K562 (cell line): ENCODE measurements at regions not wholly inside any gene's neighbourhood (a gene's known extent, or its start where the extent isn't known, plus 50 kb on each side); places are given as distances from the start of the nearest gene placed in this dataset.

Experiments used
- ATAC-seq: fragments of 200-7000 bp; cut with Tn5 transposase; 3 replicates; pipeline ENCODE4 v1.9.1; 2020; ENCODE audit warnings: moderate library complexity
- BruUV-seq: library from RNA; stranded (reverse); fragments of 400-500 nt; replicated peaks from 2 replicates; lab custom pipeline; 2021; lab: Mats Ljungman, UMichigan
- CTCF ChIA-PET: fragments of 300-600 bp; formaldehyde crosslinking; extraction: SDS; loops from one replicate; lab custom pipeline; 2021; ENCODE audit warnings: low intra/inter-chr PET ratio; lab: Yijun Ruan, JAX
- POLR2A ChIA-PET: fragments of 300-600, 350-650 bp; sonication (Branson Sonifier 250); formaldehyde crosslinking; extraction: SDS; loops from one replicate; lab custom pipeline; 2021; ENCODE audit warnings: antibody characterized with exemption, inconsistent platforms; lab: Yijun Ruan, JAX
- DNase-seq, 4 experiments: peaks; one replicate each; pipeline versions ENCODE4 v3.0.0 to v3.0.0-alpha.2; 2011 to 2018; ENCODE audit warnings: low spot score in 3 of 4, mixed read lengths in 3 of 4; ENCODE audit errors: extremely low read depth in 1 of 4
- FAIRE-seq: peaks from 2 replicates; lab custom pipeline; 2011; peaks lifted over from hg19 to GRCh38; lab: Jason Lieb, UNC
- H2AFZ ChIP-seq: 2 replicates; pipeline ENCODE4 v1.6.0; 2011; ENCODE audit warnings: low read depth, low read length, control low read depth, inconsistent platforms
- H3K27ac ChIP-seq: fragments of 200-600 bp; 3 replicates; pipeline ENCODE4 v1.8.0; 2011; ENCODE audit warnings: low read depth, mild to moderate bottlenecking, control low read depth, inconsistent platforms, low read length, moderate library complexity, mixed read lengths; ENCODE audit errors: extremely low read depth
- H3K27me3 ChIP-seq, 2 experiments: fragments of 300-600 bp in 1 of 2; 2 replicates in 1 of 2; 3 replicates in 1 of 2; pipeline versions ENCODE4 v1.6.0 to v1.8.0; 2011; ENCODE audit warnings: inconsistent platforms in 2 of 2, low read length in 2 of 2, mild to moderate bottlenecking in 1 of 2, mixed read lengths in 1 of 2, moderate library complexity in 1 of 2; ENCODE audit not compliant: control insufficient read depth in 2 of 2, insufficient read depth in 2 of 2
- H3K36me3 ChIP-seq: fragments of 300-600 bp; 3 replicates; pipeline ENCODE4 v1.8.0; 2011; ENCODE audit warnings: mild to moderate bottlenecking, low read length, inconsistent platforms; ENCODE audit not compliant: control insufficient read depth, insufficient read depth
- H3K4me1 ChIP-seq, 2 experiments: fragments of 200-600 bp in 1 of 2; replicated peaks in 1 of 2; 2 replicates in 1 of 2; 3 replicates in 1 of 2; pipeline versions ENCODE4 v1.5.1 to v1.8.0; 2011; ENCODE audit warnings: inconsistent platforms in 2 of 2, low read length in 2 of 2, mild to moderate bottlenecking in 1 of 2, mixed read lengths in 1 of 2, moderate library complexity in 1 of 2; ENCODE audit not compliant: control insufficient read depth in 2 of 2, insufficient read depth in 2 of 2
- H3K4me2 ChIP-seq: 2 replicates; pipeline ENCODE4 v1.6.1; 2011; ENCODE audit warnings: low read length, control low read depth, inconsistent platforms, mixed read lengths; ENCODE audit not compliant: insufficient read depth
- H3K4me3 ChIP-seq: fragments of 200-600 bp; sonication (generic), shearing (Covaris generic); 2 replicates; pipeline ENCODE4 v1.5.1; 2016; ENCODE audit warnings: control low read depth, inconsistent platforms
- H3K79me2 ChIP-seq: fragments of 200-600 bp; 3 replicates; pipeline ENCODE4 v1.8.0; 2011; ENCODE audit warnings: low read length, inconsistent platforms; ENCODE audit not compliant: control insufficient read depth, insufficient read depth
- H3K9ac ChIP-seq, 2 experiments: 2 replicates each; pipeline versions ENCODE4 v1.6.0 to v1.6.1; 2011; ENCODE audit warnings: low read depth in 2 of 2, low read length in 2 of 2, control low read depth in 1 of 2, inconsistent platforms in 1 of 2, mild to moderate bottlenecking in 1 of 2, mixed read lengths in 1 of 2; ENCODE audit not compliant: insufficient read depth in 1 of 2
- H3K9me1 ChIP-seq: one replicate; pipeline ENCODE4 v1.6.0; 2011; ENCODE audit warnings: inconsistent platforms, mild to moderate bottlenecking, low read length, moderate library complexity; ENCODE audit not compliant: control insufficient read depth, insufficient read depth
- H3K9me3 ChIP-seq: replicated peaks from 2 replicates; pipeline ENCODE4 v1.5.1; 2011; ENCODE audit warnings: low read depth, low read length, inconsistent platforms; ENCODE audit not compliant: control insufficient read depth, insufficient read depth
- H4K20me1 ChIP-seq: replicated peaks from 2 replicates; pipeline ENCODE4 v1.6.1; 2011; ENCODE audit warnings: low read length, inconsistent platforms, mixed read lengths; ENCODE audit not compliant: control insufficient read depth, insufficient read depth
- CREB5 ChIP-seq: fragments of 250-450 bp; sonication (Bioruptor Pico); IDR thresholded peaks from 2 replicates; pipeline ENCODE4 v1.5.0; 2020; ENCODE audit warnings: mild to moderate bottlenecking
- DPF2 ChIP-seq: fragments of 450-650 bp; IDR thresholded peaks from 2 replicates; pipeline ENCODE4 v1.6.1; 2016
- E2F1 ChIP-seq: sonication (generic); formaldehyde crosslinking; IDR thresholded peaks from 2 replicates; pipeline ENCODE4 v1.8.1; 2023; ENCODE audit warnings: mild to moderate bottlenecking, missing genetic modification reagents, moderate library complexity
- ETV1 ChIP-seq: fragments of 450-650 bp; conservative IDR thresholded peaks from 2 replicates; pipeline ENCODE4 v1.6.1; 2016; ENCODE audit warnings: missing genetic modification characterization, control low read depth, low read depth, missing compliant biosample characterization
- ETV6 ChIP-seq, 3 experiments: fragments of 150-350 bp in 1 of 3; sonication (generic) in 1 of 3; formaldehyde crosslinking in 1 of 3; IDR thresholded peaks; 2 replicates each; pipeline versions ENCODE4 v1.6.1 to v1.8.0; 2014 to 2022; ENCODE audit warnings: borderline replicate concordance in 2 of 3, low read depth in 2 of 3, antibody characterized with exemption in 1 of 3, low read length in 1 of 3, mild to moderate bottlenecking in 1 of 3, missing genetic modification reagents in 1 of 3
- HOMEZ ChIP-seq: fragments of 250-450 bp; sonication (Bioruptor Pico); IDR thresholded peaks from 2 replicates; pipeline ENCODE4 v1.4.0; 2020; ENCODE audit warnings: mild to moderate bottlenecking, moderate library complexity
- IRF2 ChIP-seq: sonication (generic); formaldehyde crosslinking; IDR thresholded peaks from 2 replicates; pipeline ENCODE4 v1.8.1; 2022; ENCODE audit warnings: mild to moderate bottlenecking, missing genetic modification reagents
- KAT8 ChIP-seq: fragments of 450-650 bp; IDR thresholded peaks from 2 replicates; pipeline ENCODE4 v1.6.1; 2016; ENCODE audit warnings: low read depth, mild to moderate bottlenecking
- MED1 ChIP-seq: sonication (generic); formaldehyde crosslinking; IDR thresholded peaks from 2 replicates; pipeline ENCODE4 v1.8.1; 2023; ENCODE audit warnings: missing genetic modification reagents, borderline replicate concordance
- NCOA6 ChIP-seq: fragments of 450-650 bp; IDR thresholded peaks from 2 replicates; pipeline ENCODE4 v1.6.1; 2017; ENCODE audit warnings: mild to moderate bottlenecking
- NR1H2 ChIP-seq: sonication (generic); formaldehyde crosslinking; IDR thresholded peaks from 2 replicates; pipeline ENCODE4 v1.4.0; 2020; ENCODE audit warnings: mild to moderate bottlenecking, missing genetic modification reagents
- NR3C1 ChIP-seq: sonication (generic); formaldehyde crosslinking; IDR thresholded peaks from 2 replicates; pipeline ENCODE4 v1.8.1; 2022; ENCODE audit warnings: missing genetic modification reagents
- OTX1 ChIP-seq: fragments of 450-650 bp; formaldehyde crosslinking; IDR thresholded peaks from 2 replicates; pipeline ENCODE4 v1.4.0; 2022; ENCODE audit warnings: mild to moderate bottlenecking
- PURB ChIP-seq: sonication (generic); formaldehyde crosslinking; IDR thresholded peaks from 2 replicates; pipeline ENCODE4 v1.9.0; 2021; ENCODE audit warnings: low read depth, mild to moderate bottlenecking, missing genetic modification reagents
- RNF2 ChIP-seq: sonication (generic); IDR thresholded peaks from 2 replicates; pipeline ENCODE4 v1.6.1; 2016
- SMC3 ChIP-seq: conservative IDR thresholded peaks from 2 replicates; pipeline ENCODE4 v1.6.1; 2011; ENCODE audit warnings: low read depth, low read length, improper control_type of control experiment; ENCODE audit not compliant: insufficient read depth
- TEAD2 ChIP-seq: fragments of 450-650 bp; IDR thresholded peaks from 2 replicates; pipeline ENCODE4 v1.6.1; 2016; ENCODE audit warnings: missing genetic modification characterization, control low read depth, missing compliant biosample characterization
- ZNF224 ChIP-seq: sonication (generic); formaldehyde crosslinking; IDR thresholded peaks from 2 replicates; pipeline ENCODE4 v1.8.0; 2022; ENCODE audit warnings: mild to moderate bottlenecking, missing genetic modification reagents
- ZNF699 ChIP-seq: fragments of 250-450 bp; sonication (Bioruptor Pico); IDR thresholded peaks from 2 replicates; pipeline ENCODE4 v1.8.0; 2021; ENCODE audit warnings: mild to moderate bottlenecking, moderate library complexity; ENCODE audit not compliant: insufficient replicate concordance
- WGBS: fragments of 100-300 bp; shearing (Covaris generic); methylation state at CpG from one replicate; pipeline ENCODE4 v1.1.6; 2016; ENCODE audit warnings: low coverage, mixed read lengths; ENCODE audit not compliant: insufficient coverage; ENCODE audit errors: missing lambda C conversion rate; 5-methylcytosine and 5-hydroxymethylcytosine counted together
- in situ Hi-C: fragments of 300-500 bp; cut with MboI; formaldehyde crosslinking; loops from 4 replicates; pipeline ENCODE4 v1.15.0; 2018; ENCODE audit warnings: inconsistent platforms, mixed read lengths
- intact Hi-C: fragments of 100-400 bp; cut with micrococcal nuclease; formaldehyde crosslinking; loops from 2 replicates; pipeline ENCODE4 v1.14.2; 2022

- TF ChIP-seq ZNF224 (CRISPR knock-in tag), result no peak
- TF ChIP-seq SMC3, result no peak
- no peak for TF ChIP-seq CREB5
- TF ChIP-seq ETV1 (tag), result no peak
- no peak for TF ChIP-seq OTX1 (CRISPR knock-in tag)
These were observed 88.3 kb downstream of the NPAP1 start (continued) for GRCh38 chr15:24763891-24764290.

DNA sequence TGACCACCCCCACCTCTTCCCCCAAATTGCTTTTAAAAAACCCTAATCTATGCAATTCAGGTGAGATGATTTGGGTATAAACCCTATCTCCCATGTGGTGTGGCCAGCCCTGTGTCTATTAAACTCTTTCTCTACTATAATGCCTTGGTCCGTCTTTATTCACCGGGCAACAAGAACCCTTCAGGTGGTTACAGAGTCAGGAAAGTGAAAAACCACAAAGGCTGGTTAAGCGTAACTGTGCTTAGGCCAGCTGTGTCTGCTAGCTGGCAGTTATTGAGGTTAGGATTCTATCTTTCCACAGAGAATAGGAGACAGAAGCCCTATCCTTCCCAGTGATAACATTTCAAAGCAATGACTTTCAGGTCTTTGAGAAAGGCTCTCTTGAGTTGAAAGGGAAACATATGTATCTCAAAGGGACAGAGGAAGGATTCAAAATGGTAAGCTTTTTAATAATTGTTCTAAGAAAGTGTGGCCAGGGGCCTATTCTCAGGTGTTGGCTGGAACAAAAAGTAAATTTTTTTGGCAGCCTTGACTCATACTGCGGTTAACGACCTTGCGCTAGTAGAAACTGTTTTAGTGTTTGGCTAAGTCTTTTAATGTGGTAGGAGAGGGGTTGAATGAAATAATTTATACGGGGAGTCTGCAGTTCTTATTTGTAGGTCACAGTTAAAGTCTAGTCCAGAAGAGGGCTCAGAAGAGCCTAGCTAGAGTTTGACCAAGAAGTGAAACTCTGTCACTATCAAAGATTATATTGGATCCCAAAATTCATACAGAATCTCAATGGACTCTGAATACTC, 89.0 kb downstream of the NPAP1 start:
- Histone ChIP-seq H3K79me2 (no peaks in the 10 kb centered on the region), H3K27ac (no peak overlapping the region), H3K9me1 (no peaks in the 10 kb centered on the region), H4K20me1 (no peaks in the 10 kb centered on the region), H3K9me3 (no peaks in the 10 kb centered on the region), H3K4me3 (no peak overlapping the region), H3K4me2 (no peak overlapping the region), H3K9ac (no peak overlapping the region), H3K4me1 (no peaks in the 10 kb centered on the region), H2AFZ (no peak overlapping the region), H3K27me3 (no peaks in the 10 kb centered on the region), H3K36me3 (no peaks in the 10 kb centered on the region)
- 16% methylated on average over 7 of the region's 7 CpGs for WGBS
- FAIRE-seq (no peak), ATAC-seq (no peak), DNase-seq (no peak)
- ChIA-PET CTCF (no interaction called here), POLR2A (no interaction called here)
- in situ Hi-C loops (no loop called here), intact Hi-C loops (no loop called here)
- no TSS peak for BruUV-seq
- TF ChIP-seq NR3C1 (no peak), PURB (no peak), NCOA6 (no peak), ETV6 (IDR thresholded peaks at IDR 0.05; ENCODE audit: borderline replicate concordance in 1 of 2, low read depth in 2 of 2, low read length in 1 of 2) (no peak), ETV6 (CRISPR knock-in tag; IDR thresholded peaks at IDR 0.05; ENCODE audit: borderline replicate concordance) (no peak), KAT8 (no peak), DPF2 (no peak), RNF2 (no peak), E2F1 (CRISPR knock-in tag) (no peak), NR1H2 (CRISPR knock-in tag) (no peak), ZNF699 (CRISPR knock-in tag) (no peak), HOMEZ (CRISPR knock-in tag) (no peak), IRF2 (CRISPR knock-in tag) (no peak), MED1 (no peak), TEAD2 (tag) (no peak)
